ENCODE measurements at regions not wholly inside any gene's neighbourhood (a gene's known extent, or its start where the extent isn't known, plus 50 kb on each side); places are given as distances from the start of the nearest gene placed in this dataset.

GRCh38 chr3:166211451-166211850, 374.2 kb upstream of the BCHE start:
- intact Hi-C loops (cut with micrococcal nuclease): no loop called here
- no peak overlapping the region for H2AFZ ChIP-seq (ENCODE audit: insufficient read depth, low read depth, low read length, poor library complexity, severe bottlenecking)

DNA sequence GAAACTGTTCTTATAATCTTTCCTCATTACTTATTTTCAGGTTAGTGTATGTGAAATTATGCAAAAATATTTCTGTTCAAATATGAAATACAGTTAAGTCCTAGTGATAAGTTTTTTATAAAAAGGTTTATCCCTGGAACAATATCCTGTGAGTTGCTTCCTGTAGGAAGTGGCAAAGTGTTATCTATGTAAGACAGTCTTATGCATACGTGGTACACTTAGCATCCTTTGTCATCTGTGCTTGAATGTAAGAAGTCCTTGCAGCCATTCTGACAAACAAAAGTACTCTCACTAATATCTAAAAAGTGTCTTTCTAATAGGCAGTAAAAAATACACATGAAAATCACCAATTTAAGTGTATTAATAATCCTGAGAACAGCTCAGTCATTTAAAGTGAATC, 372.5 kb upstream of the BCHE start:
- no peaks in the 10 kb centered on the region for H3K27me3 ChIP-seq (replicated peaks in 1 of 4; ENCODE audit: control extremely low read depth in 1 of 4, control insufficient read depth in 3 of 4, insufficient read depth in 4 of 4, low read length in 3 of 4)
- H3K27me3 Mint-ChIP-seq: no peaks in the 10 kb centered on the region
- H3K4me1 Mint-ChIP-seq: no peaks in the 10 kb centered on the region
- no peak overlapping the region for H3K9ac ChIP-seq (ENCODE audit: low read length)
- POLR2A ChIA-PET: no interaction called here
- 40% methylated on average over 1 of the region's 1 CpG for WGBS (ENCODE audit: insufficient coverage)
- no peaks in the 10 kb centered on the region for H3K4me1 ChIP-seq (ENCODE audit: control insufficient read depth in 2 of 2, insufficient read depth in 2 of 2, low read length in 2 of 2)
- no peaks in the 10 kb centered on the region for H3K9me3 ChIP-seq (ENCODE audit: control extremely low read depth in 1 of 3, control insufficient read depth in 2 of 3, insufficient read depth in 1 of 3, low read length in 2 of 3)
- no peak overlapping the region for H2AFZ ChIP-seq (ENCODE audit: insufficient read depth, low read depth, low read length, poor library complexity, severe bottlenecking)
- intact Hi-C loops (cut with micrococcal nuclease): no loop called here
- H3K9me3 Mint-ChIP-seq (ENCODE audit: insufficient read depth): no peaks in the 10 kb centered on the region
- no peaks in the 10 kb centered on the region for H4K20me1 ChIP-seq (ENCODE audit: control insufficient read depth, insufficient read depth, low read length, poor library complexity, severe bottlenecking)
- no peak overlapping the region for H3K27ac ChIP-seq (ENCODE audit: low read length in 2 of 2)
- no peak for TF ChIP-seq EZH2 (IDR thresholded peaks at IDR 0.05; ENCODE audit: borderline replicate concordance, insufficient read depth, low read depth, low read length, poor library complexity, severe bottlenecking)
- TF ChIP-seq CTCF (IDR thresholded peaks at IDR 0.05): no peak
- no peak for DNase-seq
- no peak overlapping the region for H3K4me2 ChIP-seq (replicated peaks; ENCODE audit: low read depth, low read length, poor library complexity, severe bottlenecking)
- H3K36me3 ChIP-seq (replicated peaks in 1 of 2; ENCODE audit: control extremely low read depth in 1 of 2, control insufficient read depth in 1 of 2, extremely low read depth in 1 of 2, insufficient read depth in 2 of 2, low read length in 1 of 2): no peaks in the 10 kb centered on the region
- no peak overlapping the region for H3K27ac Mint-ChIP-seq
- no peak overlapping the region for H3K4me3 ChIP-seq (ENCODE audit: control extremely low read depth in 1 of 5, extremely low read depth in 1 of 5, insufficient read depth in 1 of 5, low read depth in 2 of 5, low read length in 4 of 5)
- H3K4me3 Mint-ChIP-seq: no peak overlapping the region
- ATAC-seq (ENCODE audit: low read depth): no peak
- no peaks in the 10 kb centered on the region for H3K79me2 ChIP-seq (ENCODE audit: control insufficient read depth, insufficient read depth, low read length)
- CTCF ChIA-PET: no interaction called here

More at GRCh38 chr3:166211451-166211850, 374.2 kb upstream of the BCHE start:
- ChIA-PET POLR2A (no interaction called here), CTCF (no interaction called here)
- Histone ChIP-seq H3K4me2 (replicated peaks; ENCODE audit: low read depth, low read length, poor library complexity, severe bottlenecking) (no peak overlapping the region), H3K79me2 (ENCODE audit: control insufficient read depth, insufficient read depth, low read length) (no peaks in the 10 kb centered on the region), H4K20me1 (ENCODE audit: control insufficient read depth, insufficient read depth, low read length, poor library complexity, severe bottlenecking) (no peaks in the 10 kb centered on the region), H3K4me1 (ENCODE audit: control insufficient read depth in 2 of 2, insufficient read depth in 2 of 2, low read length in 2 of 2) (no peaks in the 10 kb centered on the region), H3K9ac (ENCODE audit: low read length) (no peak overlapping the region), H3K27ac (ENCODE audit: low read length in 2 of 2) (no peak overlapping the region), H3K27me3 (replicated peaks in 1 of 4; ENCODE audit: control extremely low read depth in 1 of 4, control insufficient read depth in 3 of 4, insufficient read depth in 4 of 4, low read length in 3 of 4) (no peaks in the 10 kb centered on the region), H3K4me3 (ENCODE audit: control extremely low read depth in 1 of 5, extremely low read depth in 1 of 5, insufficient read depth in 1 of 5, low read depth in 2 of 5, low read length in 4 of 5) (no peak overlapping the region), H3K9me3 (ENCODE audit: control extremely low read depth in 1 of 3, control insufficient read depth in 2 of 3, insufficient read depth in 1 of 3, low read length in 2 of 3) (no peaks in the 10 kb centered on the region), H3K36me3 (replicated peaks in 1 of 2; ENCODE audit: control extremely low read depth in 1 of 2, control insufficient read depth in 1 of 2, extremely low read depth in 1 of 2, insufficient read depth in 2 of 2, low read length in 1 of 2) (no peaks in the 10 kb centered on the region)
- no peaks in the 10 kb centered on the region for H3K4me1 Mint-ChIP-seq
- H3K27ac Mint-ChIP-seq: no peak overlapping the region
- 100% methylated on average over 1 of the region's 4 CpGs for WGBS (ENCODE audit: insufficient coverage)
- H3K4me3 Mint-ChIP-seq: no peak overlapping the region
- H3K9me3 Mint-ChIP-seq (ENCODE audit: insufficient read depth): no peaks in the 10 kb centered on the region
- DNase-seq (no peak), ATAC-seq (ENCODE audit: low read depth) (no peak)
- TF ChIP-seq EZH2 (IDR thresholded peaks at IDR 0.05; ENCODE audit: borderline replicate concordance, insufficient read depth, low read depth, low read length, poor library complexity, severe bottlenecking): no peak
- TF ChIP-seq CTCF (IDR thresholded peaks at IDR 0.05): no peak
- H3K27me3 Mint-ChIP-seq: no peaks in the 10 kb centered on the region
